GM23338 (cell line): ENCODE measurements at regions not wholly inside any gene's neighbourhood (a gene's known extent, or its start where the extent isn't known, plus 50 kb on each side); places are given as distances from the start of the nearest gene placed in this dataset.

Experiments used
- ATAC-seq: fragments of 200-7000 bp; cut with Tn5 transposase; 3 replicates; pipeline ENCODE4 v1.9.1; 2020
- DNase-seq: peaks from one replicate; pipeline ENCODE4 v3.0.0-alpha.2; 2015; ENCODE audit warnings: low spot score
- H2AFZ ChIP-seq: fragments of 200-600 bp; sonication (generic); 2 replicates; pipeline ENCODE4 v1.8.0; 2016; ENCODE audit warnings: antibody characterized with exemption, mild to moderate bottlenecking, moderate library complexity
- H3F3A ChIP-seq: fragments of 200-600 bp; sonication (generic); replicated peaks from 2 replicates; pipeline ENCODE4 v1.8.0; 2017; ENCODE audit warnings: antibody characterized with exemption, mixed run types, low read depth
- H3K27ac ChIP-seq: fragments of 200-600 bp; sonication (generic); 2 replicates; pipeline ENCODE4 v1.6.1; 2016; ENCODE audit warnings: low read depth
- H3K27me3 ChIP-seq: fragments of 200-600 bp; sonication (generic); 2 replicates; pipeline ENCODE4 v1.8.0; 2016; ENCODE audit warnings: mild to moderate bottlenecking, mixed run types, moderate library complexity; ENCODE audit not compliant: insufficient read depth
- H3K36me3 ChIP-seq: fragments of 200-600 bp; sonication (generic); 2 replicates; pipeline ENCODE4 v1.8.0; 2016; ENCODE audit warnings: mild to moderate bottlenecking; ENCODE audit not compliant: insufficient read depth
- H3K4me1 ChIP-seq: fragments of 200-600 bp; sonication (generic); 2 replicates; pipeline ENCODE4 v1.8.0; 2016; ENCODE audit warnings: mild to moderate bottlenecking, moderate library complexity; ENCODE audit not compliant: insufficient read depth
- H3K4me2 ChIP-seq: fragments of 200-600 bp; sonication (generic); 2 replicates; pipeline ENCODE4 v1.7.1; 2017; ENCODE audit warnings: mixed run types
- H3K4me3 ChIP-seq: fragments of 200-600 bp; sonication (generic); 2 replicates; pipeline ENCODE4 v1.6.1; 2016; ENCODE audit warnings: mixed run types
- H3K79me2 ChIP-seq: fragments of 200-600 bp; sonication (generic); replicated peaks from 2 replicates; pipeline ENCODE4 v1.8.0; 2017; ENCODE audit warnings: mild to moderate bottlenecking; ENCODE audit not compliant: insufficient read depth
- H3K9me2 ChIP-seq: fragments of 200-600 bp; sonication (generic); 2 replicates; pipeline ENCODE4 v1.8.0; 2017; ENCODE audit not compliant: insufficient read depth
- H4K20me1 ChIP-seq: fragments of 200-600 bp; sonication (generic); replicated peaks from 2 replicates; pipeline ENCODE4 v1.8.0; 2017; ENCODE audit warnings: mild to moderate bottlenecking; ENCODE audit not compliant: insufficient read depth
- H3K27ac Mint-ChIP-seq: 2 replicates; pipeline ENCODE4 v1.8.0; 2020; ENCODE audit warnings: inconsistent platforms, mild to moderate bottlenecking, moderate library complexity, mixed read lengths
- H3K27me3 Mint-ChIP-seq: 3 replicates; pipeline ENCODE4 v1.8.0; 2022; ENCODE audit warnings: low read depth, mild to moderate bottlenecking, moderate library complexity, mixed read lengths, inconsistent platforms; ENCODE audit not compliant: insufficient read depth, poor library complexity
- H3K36me3 Mint-ChIP-seq: 3 replicates; pipeline ENCODE4 v1.8.0; 2021; ENCODE audit warnings: low read depth, mild to moderate bottlenecking, inconsistent platforms, moderate library complexity, mixed read lengths
- H3K4me1 Mint-ChIP-seq: 3 replicates; pipeline ENCODE4 v1.8.0; 2020; ENCODE audit warnings: mild to moderate bottlenecking, inconsistent platforms, mixed read lengths
- H3K4me3 Mint-ChIP-seq: 3 replicates; pipeline ENCODE4 v1.8.0; 2021; ENCODE audit warnings: moderate library complexity, mild to moderate bottlenecking, inconsistent platforms, mixed read lengths
- H3K9me3 Mint-ChIP-seq: 3 replicates; pipeline ENCODE4 v1.8.0; 2020; ENCODE audit warnings: moderate library complexity, mild to moderate bottlenecking, inconsistent platforms, mixed read lengths
- CREB1 ChIP-seq: fragments of 250-450 bp; sonication (Bioruptor Pico); IDR thresholded peaks from 2 replicates; pipeline ENCODE4 v1.5.0; 2020; ENCODE audit warnings: low read depth, mild to moderate bottlenecking, moderate library complexity
- CTCF ChIP-seq, 2 experiments: fragments of 200-600 bp in 1 of 2; sonication (generic) in 1 of 2; conservative IDR thresholded peaks; 2 replicates each; pipeline versions ENCODE4 v1.5.1 to v1.6.1; 2016 to 2017; ENCODE audit warnings: antibody characterized with exemption in 2 of 2, low read depth in 2 of 2, mild to moderate bottlenecking in 2 of 2, moderate library complexity in 1 of 2
- ETS1 ChIP-seq: IDR thresholded peaks from 2 replicates; pipeline ENCODE4 v1.6.1; 2016; ENCODE audit warnings: antibody characterized with exemption
- EZH2 ChIP-seq: fragments of 200-600 bp; sonication (generic); IDR thresholded peaks from one replicate; pipeline ENCODE4 v1.8.0; 2017; ENCODE audit warnings: antibody characterized with exemption, mild to moderate bottlenecking, low read depth; ENCODE audit not compliant: unreplicated experiment
- EZH2phosphoT487 ChIP-seq: fragments of 200-600 bp; sonication (generic); IDR thresholded peaks from one replicate; pipeline ENCODE4 v1.8.1; 2018; ENCODE audit warnings: antibody characterized with exemption; ENCODE audit not compliant: unreplicated experiment
- JUNB ChIP-seq: IDR thresholded peaks from one replicate; pipeline ENCODE4 v1.6.1; 2016; ENCODE audit warnings: antibody characterized with exemption; ENCODE audit not compliant: unreplicated experiment
- NANOG ChIP-seq: IDR thresholded peaks from 2 replicates; pipeline ENCODE4 v1.6.1; 2016; ENCODE audit warnings: antibody characterized with exemption, borderline replicate concordance
- POLR2AphosphoS5 ChIP-seq: IDR thresholded peaks from 2 replicates; pipeline ENCODE4 v1.6.1; 2016; ENCODE audit warnings: antibody characterized with exemption, low read depth
- REST ChIP-seq: IDR thresholded peaks from one replicate; pipeline ENCODE4 v1.6.1; 2018; ENCODE audit warnings: antibody characterized with exemption; ENCODE audit not compliant: unreplicated experiment
- STAT1 ChIP-seq: IDR thresholded peaks from one replicate; pipeline ENCODE4 v1.6.1; 2016; ENCODE audit warnings: antibody characterized with exemption; ENCODE audit not compliant: unreplicated experiment
- ZNF114 ChIP-seq: fragments of 250-450 bp; sonication (Bioruptor Pico); IDR thresholded peaks from 2 replicates; pipeline ENCODE4 v1.5.0; 2020; ENCODE audit warnings: mild to moderate bottlenecking, moderate library complexity
- ZNF331 ChIP-seq: fragments of 250-450 bp; sonication (Bioruptor Pico); IDR thresholded peaks from 2 replicates; pipeline ENCODE4 v1.5.0; 2020; ENCODE audit warnings: low read depth, mild to moderate bottlenecking, moderate library complexity
- ZNF462 ChIP-seq: fragments of 250-450 bp; sonication (Bioruptor Pico); IDR thresholded peaks from 2 replicates; pipeline ENCODE4 v1.5.0; 2020; ENCODE audit warnings: mild to moderate bottlenecking, moderate library complexity

- DNase-seq, result no peak
- Mint-ChIP-seq H3K36me3 (peaks cover 4% of the 10 kb centered on the region; the same call in 2 of the 3 replicates), H3K27ac (no peak overlapping the region), H3K4me3 (no peak overlapping the region), H3K27me3 (no peaks in the 10 kb centered on the region), H3K4me1 (peaks cover 30% of the 10 kb centered on the region), H3K9me3 (peaks cover 11% of the 10 kb centered on the region; the same call in 2 of the 3 replicates)
- TF ChIP-seq JUNB, result no peak
- no peak for TF ChIP-seq ETS1
- TF ChIP-seq ZNF331 (CRISPR knock-in tag), result no peak
- TF ChIP-seq POLR2AphosphoS5, result no peak
- TF ChIP-seq CREB1 (CRISPR knock-in tag), result no peak
- no peak for TF ChIP-seq EZH2phosphoT487
- no peak for TF ChIP-seq STAT1
- no peak for TF ChIP-seq ZNF114 (CRISPR knock-in tag)
- TF ChIP-seq REST, result no peak
- no peak for TF ChIP-seq ZNF462
- TF ChIP-seq EZH2, result no peak
- TF ChIP-seq CTCF (conservative IDR thresholded peaks at IDR 0.05; ENCODE audit: low read depth in 2 of 2), result no peak
- no peak for TF ChIP-seq NANOG
- peak; percentile 36; the same call in 1 of the 3 replicates for ATAC-seq
- no peak overlapping the region for H3K4me2 ChIP-seq
- H3K4me1 ChIP-seq, result peaks cover 20% of the 10 kb centered on the region; the same call in 1 of the 2 replicates
- no peaks in the 10 kb centered on the region for H3F3A ChIP-seq
- no peaks in the 10 kb centered on the region for H4K20me1 ChIP-seq
- no peaks in the 10 kb centered on the region for H3K36me3 ChIP-seq
- H3K4me3 ChIP-seq, result no peak overlapping the region
- H2AFZ ChIP-seq, result no peak overlapping the region
- no peaks in the 10 kb centered on the region for H3K27me3 ChIP-seq
- no peaks in the 10 kb centered on the region for H3K9me2 ChIP-seq
- no peak overlapping the region for H3K27ac ChIP-seq
- no peaks in the 10 kb centered on the region for H3K79me2 ChIP-seq
Measured at GRCh38 chr9:86599561-86599960, 245.4 kb upstream of the TUT7 start.
